ENCODE measurements at regions not wholly inside any gene's neighbourhood (a gene's known extent, or its start where the extent isn't known, plus 50 kb on each side); places are given as distances from the start of the nearest gene placed in this dataset.

DNA sequence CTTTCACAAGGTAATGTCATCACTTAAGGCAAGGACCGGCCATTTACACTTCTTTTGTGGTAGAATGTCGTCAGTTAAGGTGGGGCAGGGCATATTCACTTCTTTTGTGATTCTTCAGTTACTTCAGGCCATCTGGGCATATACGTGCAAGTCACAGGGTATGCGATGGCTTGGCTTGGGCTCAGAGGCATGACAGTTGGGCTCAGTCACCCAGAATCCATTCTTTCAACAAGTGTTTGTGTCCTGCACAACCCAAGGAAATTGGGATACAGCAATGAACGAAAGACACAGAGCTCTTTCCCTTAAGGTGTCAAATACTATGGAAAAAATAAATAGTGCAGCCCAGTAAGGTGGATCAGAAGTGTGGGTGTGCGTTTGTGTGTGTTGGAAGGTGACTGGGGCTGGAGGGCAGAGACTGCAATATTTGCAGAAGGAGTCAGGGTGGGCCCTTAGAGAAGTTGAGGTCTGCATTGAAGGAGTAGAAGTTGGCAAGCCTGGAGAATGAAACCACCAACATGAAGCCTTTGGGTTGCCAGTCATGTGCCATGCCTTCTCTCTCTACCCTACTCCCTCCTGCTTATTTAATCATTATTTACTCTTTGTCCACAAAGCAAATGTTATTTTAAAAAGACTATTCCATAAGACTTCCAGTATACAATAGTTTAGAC lies 222.8 kb upstream of the PRKCQ start:
- TF ChIP-seq, protein P1, sequence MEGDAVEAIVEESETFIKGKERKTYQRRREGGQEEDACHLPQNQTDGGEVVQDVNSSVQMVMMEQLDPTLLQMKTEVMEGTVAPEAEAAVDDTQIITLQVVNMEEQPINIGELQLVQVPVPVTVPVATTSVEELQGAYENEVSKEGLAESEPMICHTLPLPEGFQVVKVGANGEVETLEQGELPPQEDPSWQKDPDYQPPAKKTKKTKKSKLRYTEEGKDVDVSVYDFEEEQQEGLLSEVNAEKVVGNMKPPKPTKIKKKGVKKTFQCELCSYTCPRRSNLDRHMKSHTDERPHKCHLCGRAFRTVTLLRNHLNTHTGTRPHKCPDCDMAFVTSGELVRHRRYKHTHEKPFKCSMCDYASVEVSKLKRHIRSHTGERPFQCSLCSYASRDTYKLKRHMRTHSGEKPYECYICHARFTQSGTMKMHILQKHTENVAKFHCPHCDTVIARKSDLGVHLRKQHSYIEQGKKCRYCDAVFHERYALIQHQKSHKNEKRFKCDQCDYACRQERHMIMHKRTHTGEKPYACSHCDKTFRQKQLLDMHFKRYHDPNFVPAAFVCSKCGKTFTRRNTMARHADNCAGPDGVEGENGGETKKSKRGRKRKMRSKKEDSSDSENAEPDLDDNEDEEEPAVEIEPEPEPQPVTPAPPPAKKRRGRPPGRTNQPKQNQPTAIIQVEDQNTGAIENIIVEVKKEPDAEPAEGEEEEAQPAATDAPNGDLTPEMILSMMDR (conservative IDR thresholded peaks at IDR 0.05; ENCODE audit: low read length), result no peak
- TF ChIP-seq EZH2phosphoT487 (IDR thresholded peaks at IDR 0.05; ENCODE audit: borderline replicate concordance), result no peak

Data from Loucy (cell line).